Ascending aorta (tissue), 2 donors: ENCODE measurements at regions not wholly inside any gene's neighbourhood (a gene's known extent, or its start where the extent isn't known, plus 50 kb on each side); places are given as distances from the start of the nearest gene placed in this dataset.

Experiments
- DNase-seq, 2 donors: peaks; one replicate each; pipeline ENCODE4 v3.0.0-alpha.2; 2019; ENCODE audit warnings: low spot score in 2 of 2
- H3K27ac ChIP-seq, 2 donors: fragments of 200-600 bp; sonication (generic); one replicate each; pipeline ENCODE4 v1.5.1; 2016 to 2017; ENCODE audit warnings: mild to moderate bottlenecking in 1 of 2
- H3K27me3 ChIP-seq: fragments of 200-600 bp; sonication (generic); one replicate; pipeline ENCODE4 v1.5.1; 2017
- H3K36me3 ChIP-seq, 2 donors: fragments of 200-600 bp; sonication (generic); one replicate each; pipeline ENCODE4 v1.5.1; 2016
- H3K4me1 ChIP-seq, 2 donors: fragments of 200-600 bp; sonication (generic); one replicate each; pipeline ENCODE4 v1.5.1; 2016 to 2017; ENCODE audit warnings: mild to moderate bottlenecking in 1 of 2
- H3K4me3 ChIP-seq, 2 donors: fragments of 200-600 bp; sonication (generic); one replicate each; pipeline ENCODE4 v1.5.1; 2016 to 2017; ENCODE audit warnings: mild to moderate bottlenecking in 1 of 2
- H3K9me3 ChIP-seq, 2 donors: fragments of 200-600 bp; sonication (generic); one replicate each; pipeline ENCODE4 v1.5.1; 2016
- CTCF ChIP-seq, 3 experiments: fragments of 200-600 bp in 2 of 3; fragments of 450-650 bp in 1 of 3; sonication (generic) in 2 of 3; IDR thresholded peaks; one replicate each; pipeline ENCODE4 v1.5.1; 2016 to 2019; ENCODE audit warnings: antibody characterized with exemption in 3 of 3, mild to moderate bottlenecking in 1 of 3, moderate library complexity in 1 of 3
- intact Hi-C: fragments of 100-400 bp; cut with DNase I; formaldehyde crosslinking; loops from one replicate; pipeline ENCODE4 v1.15.1; 2023

- DNase-seq: no peak
- H3K27me3 ChIP-seq: no peaks in the 10 kb centered on the region
- no peaks in the 10 kb centered on the region for H3K9me3 ChIP-seq
- H3K36me3 ChIP-seq: no peaks in the 10 kb centered on the region
- TF ChIP-seq CTCF (IDR thresholded peaks at IDR 0.05): no peak
- H3K27ac ChIP-seq: no peak overlapping the region
- intact Hi-C loops: no loop called here
- no peaks in the 10 kb centered on the region for H3K4me1 ChIP-seq
- no peak overlapping the region for H3K4me3 ChIP-seq
Measured at GRCh38 chr10:78568620-78569019, 500.1 kb upstream of the ZMIZ1 start.

GRCh38 chr10:78570633-78571235 lies 498.0 kb upstream of the ZMIZ1 start:
- no peaks in the 10 kb centered on the region for H3K36me3 ChIP-seq
- no peaks in the 10 kb centered on the region for H3K9me3 ChIP-seq
- no peak overlapping the region for H3K27ac ChIP-seq
- H3K4me3 ChIP-seq: no peak overlapping the region
- DNase-seq: no peak
- H3K27me3 ChIP-seq: no peaks in the 10 kb centered on the region
- no peaks in the 10 kb centered on the region for H3K4me1 ChIP-seq
- no peak for TF ChIP-seq CTCF (IDR thresholded peaks at IDR 0.05)
- intact Hi-C loops: no loop called here

- intact Hi-C loops: no loop called here
Measured at GRCh38 chr10:78571286-78571685, 497.5 kb upstream of the ZMIZ1 start.

GRCh38 chr10:78571891-78572290 lies 496.9 kb upstream of the ZMIZ1 start:
- no peak for TF ChIP-seq CTCF (IDR thresholded peaks at IDR 0.05)
- intact Hi-C loops: no loop called here
- Histone ChIP-seq H3K4me1 (no peaks in the 10 kb centered on the region), H3K9me3 (no peaks in the 10 kb centered on the region), H3K27me3 (no peaks in the 10 kb centered on the region), H3K27ac (no peak overlapping the region), H3K4me3 (no peak overlapping the region), H3K36me3 (no peaks in the 10 kb centered on the region)
- no peak for DNase-seq

More at GRCh38 chr10:78571286-78571685, 497.5 kb upstream of the ZMIZ1 start:
- no peak overlapping the region for H3K4me3 ChIP-seq
- H3K4me1 ChIP-seq: no peaks in the 10 kb centered on the region
- H3K36me3 ChIP-seq: no peaks in the 10 kb centered on the region
- H3K9me3 ChIP-seq: no peaks in the 10 kb centered on the region
- no peaks in the 10 kb centered on the region for H3K27me3 ChIP-seq
- H3K27ac ChIP-seq: no peak overlapping the region
- no peak for DNase-seq
- no peak for TF ChIP-seq CTCF (IDR thresholded peaks at IDR 0.05)

- no peak overlapping the region for H3K4me3 ChIP-seq
- no peaks in the 10 kb centered on the region for H3K9me3 ChIP-seq
- TF ChIP-seq CTCF (IDR thresholded peaks at IDR 0.05): no peak
- intact Hi-C loops: no loop called here
- H3K27ac ChIP-seq: no peak overlapping the region
- DNase-seq: no peak
- H3K36me3 ChIP-seq: no peaks in the 10 kb centered on the region
- H3K27me3 ChIP-seq: no peaks in the 10 kb centered on the region
- no peaks in the 10 kb centered on the region for H3K4me1 ChIP-seq
Measured at GRCh38 chr10:78572565-78572964, 496.2 kb upstream of the ZMIZ1 start.

- no peaks in the 10 kb centered on the region for H3K4me1 ChIP-seq
- DNase-seq: no peak
- no peak overlapping the region for H3K4me3 ChIP-seq
- intact Hi-C loops: no loop called here
- no peaks in the 10 kb centered on the region for H3K36me3 ChIP-seq
- H3K27ac ChIP-seq: no peak overlapping the region
- no peak for TF ChIP-seq CTCF (IDR thresholded peaks at IDR 0.05)
- no peaks in the 10 kb centered on the region for H3K27me3 ChIP-seq
- H3K9me3 ChIP-seq: no peaks in the 10 kb centered on the region
Measured at GRCh38 chr10:78574547-78574946, 494.2 kb upstream of the ZMIZ1 start.
